ENCODE measurements at regions not wholly inside any gene's neighbourhood (a gene's known extent, or its start where the extent isn't known, plus 50 kb on each side); places are given as distances from the start of the nearest gene placed in this dataset.
"Not testable (repeated sequence)": the region's sequence is repeated elsewhere in the genome, so short reads cannot be mapped to it uniquely, and the experiment has no call there.

DNA sequence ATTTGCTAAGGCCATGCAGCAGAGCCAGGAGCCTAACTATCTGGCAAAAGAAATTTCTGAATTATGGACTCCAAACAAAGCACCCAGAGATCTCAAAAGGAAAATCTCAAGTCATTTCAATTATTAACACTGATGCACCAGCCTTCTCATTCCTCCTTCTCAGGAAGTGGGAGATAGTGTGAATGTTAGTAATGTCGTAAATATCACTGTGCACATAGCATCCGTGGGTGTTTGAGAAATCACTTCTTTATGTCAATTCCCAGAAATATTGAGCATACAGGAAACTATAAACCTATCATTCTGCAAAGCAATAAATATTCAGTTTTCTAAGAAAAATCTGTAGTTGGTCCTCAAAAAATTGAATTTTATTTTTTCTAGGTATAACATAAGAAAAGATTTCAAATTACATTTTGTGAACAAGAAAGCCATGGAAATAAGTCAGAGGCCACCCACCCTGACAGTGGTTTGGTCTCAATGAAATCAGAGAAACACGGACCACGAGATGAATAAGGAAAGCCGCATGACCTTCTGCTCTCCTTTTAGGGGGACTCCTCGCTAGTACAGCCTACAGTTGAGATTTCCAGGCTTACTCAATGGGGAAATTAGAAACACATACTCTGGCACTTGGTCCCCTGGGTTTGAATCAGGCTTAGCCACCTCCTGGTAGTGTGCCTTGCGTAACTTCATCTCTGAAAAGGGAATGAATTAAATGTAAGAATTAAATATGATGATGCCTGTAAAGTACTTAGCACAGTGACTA, 120.6 kb downstream of the DIRAS2 start:
- DNase-seq (ENCODE audit: low spot score) = peak; percentile 6
- Histone ChIP-seq H3K9me3 (ENCODE audit: low read depth, low read length, poor library complexity, severe bottlenecking) (no peaks in the 10 kb centered on the region), H3K27me3 (replicated peaks; ENCODE audit: insufficient read depth, low read depth, low read length, poor library complexity) (no peaks in the 10 kb centered on the region), H3K4me3 (ENCODE audit: low read depth, low read length, poor library complexity, severe bottlenecking) (no peak overlapping the region), H3K27ac (ENCODE audit: low read depth, low read length, poor library complexity, severe bottlenecking) (peak overlapping the region; percentile 51), H3K36me3 (ENCODE audit: insufficient read depth, low read length, poor library complexity, severe bottlenecking) (no peaks in the 10 kb centered on the region), H3K4me1 (ENCODE audit: insufficient read depth, low read length, poor library complexity, severe bottlenecking) (peaks cover 4% of the 10 kb centered on the region)
- intact Hi-C loops (cut with micrococcal nuclease; ENCODE audit: unreplicated experiment) = no loop called here
- POLR2A ChIA-PET (ENCODE audit: low non-redundant PET) = no interaction called here
- TF ChIP-seq EZH2 (IDR thresholded peaks at IDR 0.05; ENCODE audit: borderline replicate concordance, low read depth, low read length, poor library complexity, severe bottlenecking) = no peak
- TF ChIP-seq, protein P1, sequence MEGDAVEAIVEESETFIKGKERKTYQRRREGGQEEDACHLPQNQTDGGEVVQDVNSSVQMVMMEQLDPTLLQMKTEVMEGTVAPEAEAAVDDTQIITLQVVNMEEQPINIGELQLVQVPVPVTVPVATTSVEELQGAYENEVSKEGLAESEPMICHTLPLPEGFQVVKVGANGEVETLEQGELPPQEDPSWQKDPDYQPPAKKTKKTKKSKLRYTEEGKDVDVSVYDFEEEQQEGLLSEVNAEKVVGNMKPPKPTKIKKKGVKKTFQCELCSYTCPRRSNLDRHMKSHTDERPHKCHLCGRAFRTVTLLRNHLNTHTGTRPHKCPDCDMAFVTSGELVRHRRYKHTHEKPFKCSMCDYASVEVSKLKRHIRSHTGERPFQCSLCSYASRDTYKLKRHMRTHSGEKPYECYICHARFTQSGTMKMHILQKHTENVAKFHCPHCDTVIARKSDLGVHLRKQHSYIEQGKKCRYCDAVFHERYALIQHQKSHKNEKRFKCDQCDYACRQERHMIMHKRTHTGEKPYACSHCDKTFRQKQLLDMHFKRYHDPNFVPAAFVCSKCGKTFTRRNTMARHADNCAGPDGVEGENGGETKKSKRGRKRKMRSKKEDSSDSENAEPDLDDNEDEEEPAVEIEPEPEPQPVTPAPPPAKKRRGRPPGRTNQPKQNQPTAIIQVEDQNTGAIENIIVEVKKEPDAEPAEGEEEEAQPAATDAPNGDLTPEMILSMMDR (conservative IDR thresholded peaks at IDR 0.05; ENCODE audit: low read depth, low read length) = no peak
- CTCF ChIA-PET = no interaction called here
- BruUV-seq (replicated peaks) = no TSS peak

DNA sequence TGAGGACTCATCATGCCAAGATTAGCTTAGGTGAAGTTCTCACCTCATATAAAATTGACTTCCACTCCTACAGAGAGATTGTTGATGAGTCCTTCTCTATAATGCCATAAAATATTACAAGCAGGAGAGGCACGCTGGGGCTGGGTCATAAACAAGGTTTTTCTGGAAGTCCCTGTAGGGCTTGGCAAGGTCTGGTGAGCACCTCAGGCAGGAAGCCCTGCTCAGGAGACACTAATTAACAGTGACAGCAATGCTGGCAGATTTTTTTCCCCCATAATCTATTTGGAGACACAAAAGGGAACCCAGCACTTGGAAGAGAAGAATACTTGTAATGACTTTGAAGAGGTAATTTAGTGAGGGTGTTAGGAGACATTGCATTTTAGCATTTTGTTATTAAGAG, 118.7 kb downstream of the DIRAS2 start:
- H3K4me3 ChIP-seq (ENCODE audit: low read depth, low read length, poor library complexity, severe bottlenecking) = no peak overlapping the region
- no peaks in the 10 kb centered on the region for H3K9me3 ChIP-seq (ENCODE audit: low read depth, low read length, poor library complexity, severe bottlenecking)
- DNase-seq (ENCODE audit: low spot score) = no peak
- ChIA-PET CTCF (no interaction called here), POLR2A (ENCODE audit: low non-redundant PET) (no interaction called here)
- H3K36me3 ChIP-seq (ENCODE audit: insufficient read depth, low read length, poor library complexity, severe bottlenecking) = no peaks in the 10 kb centered on the region
- intact Hi-C loops (cut with micrococcal nuclease; ENCODE audit: unreplicated experiment) = no loop called here
- no peaks in the 10 kb centered on the region for H3K27me3 ChIP-seq (replicated peaks; ENCODE audit: insufficient read depth, low read depth, low read length, poor library complexity)
- no TSS peak for BruUV-seq (replicated peaks)
- H3K4me1 ChIP-seq (ENCODE audit: insufficient read depth, low read length, poor library complexity, severe bottlenecking) = peaks cover 4% of the 10 kb centered on the region
- TF ChIP-seq, protein P1 (conservative IDR thresholded peaks at IDR 0.05; ENCODE audit: low read depth, low read length) = no peak
- TF ChIP-seq EZH2 (IDR thresholded peaks at IDR 0.05; ENCODE audit: borderline replicate concordance, low read depth, low read length, poor library complexity, severe bottlenecking) = no peak
- no peak overlapping the region for H3K27ac ChIP-seq (ENCODE audit: low read depth, low read length, poor library complexity, severe bottlenecking)

GRCh38 chr9:90526386-90526785, 116.2 kb downstream of the DIRAS2 start:
- Histone ChIP-seq H3K9me3 (ENCODE audit: low read depth, low read length, poor library complexity, severe bottlenecking) (no peaks in the 10 kb centered on the region), H3K27ac (ENCODE audit: low read depth, low read length, poor library complexity, severe bottlenecking) (no peak overlapping the region), H3K27me3 (replicated peaks; ENCODE audit: insufficient read depth, low read depth, low read length, poor library complexity) (no peaks in the 10 kb centered on the region), H3K4me3 (ENCODE audit: low read depth, low read length, poor library complexity, severe bottlenecking) (no peak overlapping the region), H3K36me3 (ENCODE audit: insufficient read depth, low read length, poor library complexity, severe bottlenecking) (no peaks in the 10 kb centered on the region), H3K4me1 (ENCODE audit: insufficient read depth, low read length, poor library complexity, severe bottlenecking) (peaks cover 2% of the 10 kb centered on the region)
- ChIA-PET POLR2A (ENCODE audit: low non-redundant PET) (no interaction called here), CTCF (no interaction called here)
- TF ChIP-seq EZH2 (IDR thresholded peaks at IDR 0.05; ENCODE audit: borderline replicate concordance, low read depth, low read length, poor library complexity, severe bottlenecking) = no peak
- TF ChIP-seq, protein P1 (conservative IDR thresholded peaks at IDR 0.05; ENCODE audit: low read depth, low read length) = no peak
- intact Hi-C loops (cut with micrococcal nuclease; ENCODE audit: unreplicated experiment) = no loop called here
- no peak for DNase-seq (ENCODE audit: low spot score)
- no TSS peak for BruUV-seq (replicated peaks)

DNA sequence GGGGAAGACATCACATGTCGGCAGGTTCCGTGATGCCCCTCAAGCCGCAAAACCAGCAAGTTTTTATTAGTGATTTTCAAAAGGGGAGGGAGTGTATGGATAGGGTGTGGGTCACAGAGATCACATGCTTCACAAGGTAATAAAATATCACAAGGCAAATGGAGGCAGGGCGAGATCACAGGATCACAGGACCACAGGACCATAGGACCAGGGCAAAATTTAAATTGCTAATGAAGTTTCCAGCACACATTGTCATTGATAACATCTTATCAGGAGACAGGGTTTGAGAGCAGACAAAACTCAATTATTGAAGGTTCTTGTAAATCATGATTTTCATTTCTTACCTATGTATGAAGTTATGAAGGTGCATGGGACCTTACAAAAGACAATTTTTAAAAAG, 106.5 kb downstream of the DIRAS2 start:
- CTCF ChIA-PET; POLR2A ChIA-PET (ENCODE audit: low non-redundant PET); BruUV-seq (replicated peaks): not testable (repeated sequence)

More for the DNA sequence above, 106.5 kb downstream of the DIRAS2 start:
- H3K4me3 ChIP-seq (ENCODE audit: low read depth, low read length, poor library complexity, severe bottlenecking); H3K9me3 ChIP-seq (ENCODE audit: low read depth, low read length, poor library complexity, severe bottlenecking); H3K36me3 ChIP-seq (ENCODE audit: insufficient read depth, low read length, poor library complexity, severe bottlenecking); H3K27me3 ChIP-seq (replicated peaks; ENCODE audit: insufficient read depth, low read depth, low read length, poor library complexity); DNase-seq (ENCODE audit: low spot score); H3K4me1 ChIP-seq (ENCODE audit: insufficient read depth, low read length, poor library complexity, severe bottlenecking); H3K27ac ChIP-seq (ENCODE audit: low read depth, low read length, poor library complexity, severe bottlenecking); intact Hi-C loops (cut with micrococcal nuclease; ENCODE audit: unreplicated experiment): not testable (repeated sequence)
